Ishikawa (cell line): ENCODE measurements at regions not wholly inside any gene's neighbourhood (a gene's known extent, or its start where the extent isn't known, plus 50 kb on each side); places are given as distances from the start of the nearest gene placed in this dataset.

Experiments
- CEBPB ChIP-seq: IDR thresholded peaks from 2 replicates; pipeline ENCODE4 v1.6.1; 2012
- CREB1 ChIP-seq: IDR thresholded peaks from 2 replicates; pipeline ENCODE4 v1.6.1; 2012; ENCODE audit warnings: low read depth
- EGR1 ChIP-seq: IDR thresholded peaks from 2 replicates; pipeline ENCODE4 v1.6.1; 2012
- EP300 ChIP-seq: IDR thresholded peaks from 2 replicates; pipeline ENCODE4 v1.6.1; 2012; ENCODE audit warnings: borderline replicate concordance
- FOXM1 ChIP-seq: IDR thresholded peaks from 2 replicates; pipeline ENCODE4 v1.6.1; 2012; ENCODE audit warnings: low read depth, borderline replicate concordance
- NFIC ChIP-seq: IDR thresholded peaks from 2 replicates; pipeline ENCODE4 v1.6.1; 2012
- RAD21 ChIP-seq: IDR thresholded peaks from 2 replicates; pipeline ENCODE4 v1.6.1; 2012; ENCODE audit warnings: low read depth
- TAF1 ChIP-seq: IDR thresholded peaks from 2 replicates; pipeline ENCODE4 v1.6.1; 2012; ENCODE audit warnings: low read depth, mild to moderate bottlenecking
- TCF12 ChIP-seq: IDR thresholded peaks from 2 replicates; pipeline ENCODE4 v1.6.1; 2012; ENCODE audit warnings: low read depth
- TEAD4 ChIP-seq: IDR thresholded peaks from 2 replicates; pipeline ENCODE4 v1.6.1; 2012
- YY1 ChIP-seq: IDR thresholded peaks from 2 replicates; pipeline ENCODE4 v1.6.1; 2012; ENCODE audit warnings: low read depth
- ZBTB7A ChIP-seq: IDR thresholded peaks from 2 replicates; pipeline ENCODE4 v1.6.1; 2012; ENCODE audit warnings: low read depth
- TF ChIP-seq, protein P1 (sequence below): IDR thresholded peaks from 2 replicates; pipeline ENCODE4 v1.6.1; 2012; ENCODE audit warnings: low read depth, mild to moderate bottlenecking
- TF ChIP-seq, protein P2 (sequence below): IDR thresholded peaks from 2 replicates; pipeline ENCODE4 v1.6.1; 2012
- TF ChIP-seq, protein P3 (sequence below): IDR thresholded peaks from 2 replicates; pipeline ENCODE4 v1.6.1; 2012

DNA sequence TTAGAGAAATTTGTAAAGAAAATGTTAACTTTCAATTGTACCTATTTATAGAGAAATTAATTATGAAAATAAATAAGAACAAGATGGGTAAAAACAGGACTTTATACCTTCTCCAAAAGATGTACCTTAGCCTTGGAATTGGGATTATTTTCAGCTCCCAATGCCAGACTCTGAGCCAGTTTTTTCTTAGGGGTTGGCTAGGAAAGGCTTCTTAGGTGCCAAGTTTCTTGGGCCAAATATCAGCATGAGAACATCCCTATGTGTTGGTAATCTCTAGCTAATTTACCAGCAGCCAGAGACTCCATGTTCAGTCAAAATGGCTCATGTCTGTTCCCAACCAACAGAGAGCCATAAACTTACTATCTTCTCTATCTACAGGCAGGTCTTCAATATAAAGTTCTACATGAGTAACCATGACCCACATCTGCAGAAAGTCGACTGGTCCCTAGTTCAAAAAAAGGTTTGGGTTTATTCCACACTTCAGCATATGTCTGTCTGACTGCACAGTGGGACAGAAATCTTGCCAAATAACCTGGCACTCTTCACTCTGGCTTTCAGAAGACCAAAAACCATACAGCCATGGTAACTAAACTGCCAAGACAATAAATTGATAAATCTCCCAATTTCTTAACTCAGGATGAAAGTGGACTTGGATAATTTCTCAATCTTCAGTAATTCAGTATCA lies 380.5 kb upstream of the RASGEF1B start:
- TF ChIP-seq, protein P1, sequence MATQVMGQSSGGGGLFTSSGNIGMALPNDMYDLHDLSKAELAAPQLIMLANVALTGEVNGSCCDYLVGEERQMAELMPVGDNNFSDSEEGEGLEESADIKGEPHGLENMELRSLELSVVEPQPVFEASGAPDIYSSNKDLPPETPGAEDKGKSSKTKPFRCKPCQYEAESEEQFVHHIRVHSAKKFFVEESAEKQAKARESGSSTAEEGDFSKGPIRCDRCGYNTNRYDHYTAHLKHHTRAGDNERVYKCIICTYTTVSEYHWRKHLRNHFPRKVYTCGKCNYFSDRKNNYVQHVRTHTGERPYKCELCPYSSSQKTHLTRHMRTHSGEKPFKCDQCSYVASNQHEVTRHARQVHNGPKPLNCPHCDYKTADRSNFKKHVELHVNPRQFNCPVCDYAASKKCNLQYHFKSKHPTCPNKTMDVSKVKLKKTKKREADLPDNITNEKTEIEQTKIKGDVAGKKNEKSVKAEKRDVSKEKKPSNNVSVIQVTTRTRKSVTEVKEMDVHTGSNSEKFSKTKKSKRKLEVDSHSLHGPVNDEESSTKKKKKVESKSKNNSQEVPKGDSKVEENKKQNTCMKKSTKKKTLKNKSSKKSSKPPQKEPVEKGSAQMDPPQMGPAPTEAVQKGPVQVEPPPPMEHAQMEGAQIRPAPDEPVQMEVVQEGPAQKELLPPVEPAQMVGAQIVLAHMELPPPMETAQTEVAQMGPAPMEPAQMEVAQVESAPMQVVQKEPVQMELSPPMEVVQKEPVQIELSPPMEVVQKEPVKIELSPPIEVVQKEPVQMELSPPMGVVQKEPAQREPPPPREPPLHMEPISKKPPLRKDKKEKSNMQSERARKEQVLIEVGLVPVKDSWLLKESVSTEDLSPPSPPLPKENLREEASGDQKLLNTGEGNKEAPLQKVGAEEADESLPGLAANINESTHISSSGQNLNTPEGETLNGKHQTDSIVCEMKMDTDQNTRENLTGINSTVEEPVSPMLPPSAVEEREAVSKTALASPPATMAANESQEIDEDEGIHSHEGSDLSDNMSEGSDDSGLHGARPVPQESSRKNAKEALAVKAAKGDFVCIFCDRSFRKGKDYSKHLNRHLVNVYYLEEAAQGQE: no peak
- TF ChIP-seq EGR1 (no peak), FOXM1 (no peak), TAF1 (no peak), CEBPB (no peak), TCF12 (no peak), RAD21 (no peak), NFIC (no peak), CREB1 (no peak)
- TF ChIP-seq, protein P2, sequence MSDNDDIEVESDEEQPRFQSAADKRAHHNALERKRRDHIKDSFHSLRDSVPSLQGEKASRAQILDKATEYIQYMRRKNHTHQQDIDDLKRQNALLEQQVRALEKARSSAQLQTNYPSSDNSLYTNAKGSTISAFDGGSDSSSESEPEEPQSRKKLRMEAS: no peak

DNA sequence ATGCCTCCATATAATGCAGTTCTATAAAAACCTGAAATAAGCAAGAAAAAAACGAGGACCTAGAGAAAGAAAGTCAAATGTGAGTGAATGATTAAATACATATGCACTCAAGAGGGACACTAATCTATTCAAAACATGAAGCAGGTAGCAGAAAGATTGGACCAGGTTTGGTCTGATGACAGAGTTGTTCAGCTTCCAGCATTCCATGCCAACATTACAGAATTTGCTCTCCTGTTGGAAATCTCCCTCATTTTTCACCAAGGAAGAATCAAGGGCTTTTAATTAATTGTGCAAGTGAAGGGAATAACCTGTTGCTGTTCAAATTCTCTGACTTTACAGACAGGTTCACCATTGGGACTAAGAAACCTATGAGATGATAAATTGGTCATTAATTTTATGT lies 379.0 kb upstream of the RASGEF1B start:
- TF ChIP-seq ZBTB7A (no peak), EP300 (no peak), YY1 (no peak), TEAD4 (no peak), NFIC (no peak)
- TF ChIP-seq, protein P3, sequence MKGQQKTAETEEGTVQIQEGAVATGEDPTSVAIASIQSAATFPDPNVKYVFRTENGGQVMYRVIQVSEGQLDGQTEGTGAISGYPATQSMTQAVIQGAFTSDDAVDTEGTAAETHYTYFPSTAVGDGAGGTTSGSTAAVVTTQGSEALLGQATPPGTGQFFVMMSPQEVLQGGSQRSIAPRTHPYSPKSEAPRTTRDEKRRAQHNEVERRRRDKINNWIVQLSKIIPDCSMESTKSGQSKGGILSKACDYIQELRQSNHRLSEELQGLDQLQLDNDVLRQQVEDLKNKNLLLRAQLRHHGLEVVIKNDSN: no peak

DNA sequence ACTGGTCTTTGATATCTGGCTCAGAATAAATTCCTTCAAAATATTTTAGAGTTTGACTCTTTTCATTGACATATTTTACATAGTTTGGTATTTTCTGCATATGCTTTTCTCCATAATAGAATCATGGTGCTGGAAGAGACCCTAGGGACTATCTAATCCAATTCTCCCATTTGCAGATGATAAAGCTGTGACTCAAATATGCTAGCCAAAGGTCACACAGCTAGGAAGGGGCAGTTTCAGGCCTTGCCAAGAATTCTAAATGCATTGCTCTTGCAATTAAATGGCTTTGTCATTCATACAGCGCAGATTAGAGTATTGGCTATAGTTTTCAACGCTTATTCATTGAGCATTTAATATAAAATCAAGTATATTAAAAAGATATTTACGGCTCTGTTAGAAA lies 374.1 kb upstream of the RASGEF1B start:
- TF ChIP-seq CEBPB (no peak), TEAD4 (no peak), RAD21 (no peak)
- TF ChIP-seq, protein P1: no peak

DNA sequence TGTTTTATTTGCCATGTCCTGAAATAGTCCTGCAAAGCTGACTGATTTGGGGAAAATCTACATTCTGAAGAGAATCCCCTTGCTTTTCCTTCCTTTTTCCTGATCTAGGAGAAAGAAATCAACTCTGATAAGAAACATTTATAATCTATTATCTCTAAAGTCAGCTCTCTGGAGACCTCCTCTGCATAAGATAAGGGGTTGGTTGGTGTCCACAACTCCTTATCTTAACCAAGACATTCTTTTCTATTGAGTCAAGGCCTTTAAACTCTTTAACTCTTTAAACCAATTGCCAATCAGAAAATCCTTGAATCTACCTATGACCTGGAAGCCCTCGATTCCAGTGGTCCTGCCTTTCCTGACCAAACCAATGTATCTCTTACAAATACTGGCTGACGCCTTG lies 373.6 kb upstream of the RASGEF1B start:
- TF ChIP-seq EGR1: no peak
- TF ChIP-seq, protein P3: no peak
- no peak for TF ChIP-seq CREB1
- no peak for TF ChIP-seq EP300
- TF ChIP-seq, protein P1: no peak
- no peak for TF ChIP-seq RAD21
- no peak for TF ChIP-seq NFIC
- no peak for TF ChIP-seq YY1
- TF ChIP-seq ZBTB7A: no peak
- TF ChIP-seq FOXM1: no peak
- no peak for TF ChIP-seq TCF12
- no peak for TF ChIP-seq TEAD4

DNA sequence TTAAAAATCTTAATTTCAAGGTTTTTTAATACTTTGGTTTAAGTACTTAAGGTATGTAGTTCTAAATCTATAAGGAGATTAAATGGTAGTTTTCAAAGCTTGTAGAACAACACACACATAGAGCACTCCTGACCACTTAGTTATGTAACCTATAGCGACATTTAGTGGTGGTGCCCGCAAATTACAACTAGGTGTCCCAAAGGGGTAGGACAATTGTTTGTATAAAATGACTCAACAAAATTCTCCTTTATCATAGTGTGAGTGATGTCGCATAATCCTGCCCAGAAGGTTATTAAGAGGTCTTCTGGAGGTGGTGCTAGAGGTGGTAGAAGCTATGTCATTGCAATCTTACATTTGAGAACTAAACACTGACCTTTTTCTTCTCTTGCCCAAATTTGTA lies 373.0 kb upstream of the RASGEF1B start:
- TF ChIP-seq EP300: no peak
- no peak for TF ChIP-seq TAF1
- TF ChIP-seq NFIC: no peak
- TF ChIP-seq RAD21: peak; percentile 94
